ENCODE measurements at regions not wholly inside any gene's neighbourhood (a gene's known extent, or its start where the extent isn't known, plus 50 kb on each side); places are given as distances from the start of the nearest gene placed in this dataset.
"Not testable (repeated sequence)": the region's sequence is repeated elsewhere in the genome, so short reads cannot be mapped to it uniquely, and the experiment has no call there.

DNA sequence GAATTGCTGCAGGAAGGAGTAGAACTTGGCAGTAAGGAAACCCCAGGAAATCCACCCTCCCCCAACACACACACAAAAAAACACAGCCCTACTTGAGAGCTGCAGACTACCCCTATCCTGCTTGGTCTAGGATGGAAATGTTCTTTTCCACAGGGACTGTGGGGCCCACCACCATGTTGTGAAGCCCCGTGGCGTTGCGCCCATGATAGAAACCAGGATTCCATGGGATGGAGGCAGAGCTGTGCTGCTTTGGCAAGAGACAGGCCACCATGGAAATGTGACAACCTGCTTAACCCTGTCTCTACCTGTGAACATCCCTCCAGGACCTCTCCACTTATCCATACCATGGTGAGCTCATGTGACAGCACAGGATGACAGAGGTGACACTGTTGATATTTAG, 121.1 kb upstream of the NGF start:
- Mint-ChIP-seq H3K4me1 (no peaks in the 10 kb centered on the region), H3K4me3 (no peak overlapping the region), H3K9me3 (peaks cover 0 to 7% (median 0%) of the 10 kb centered on the region in 3 donors), H3K27me3 (peaks cover 4% of the 10 kb centered on the region), H3K27ac (no peak overlapping the region), H3K36me3 (no peaks in the 10 kb centered on the region)

DNA sequence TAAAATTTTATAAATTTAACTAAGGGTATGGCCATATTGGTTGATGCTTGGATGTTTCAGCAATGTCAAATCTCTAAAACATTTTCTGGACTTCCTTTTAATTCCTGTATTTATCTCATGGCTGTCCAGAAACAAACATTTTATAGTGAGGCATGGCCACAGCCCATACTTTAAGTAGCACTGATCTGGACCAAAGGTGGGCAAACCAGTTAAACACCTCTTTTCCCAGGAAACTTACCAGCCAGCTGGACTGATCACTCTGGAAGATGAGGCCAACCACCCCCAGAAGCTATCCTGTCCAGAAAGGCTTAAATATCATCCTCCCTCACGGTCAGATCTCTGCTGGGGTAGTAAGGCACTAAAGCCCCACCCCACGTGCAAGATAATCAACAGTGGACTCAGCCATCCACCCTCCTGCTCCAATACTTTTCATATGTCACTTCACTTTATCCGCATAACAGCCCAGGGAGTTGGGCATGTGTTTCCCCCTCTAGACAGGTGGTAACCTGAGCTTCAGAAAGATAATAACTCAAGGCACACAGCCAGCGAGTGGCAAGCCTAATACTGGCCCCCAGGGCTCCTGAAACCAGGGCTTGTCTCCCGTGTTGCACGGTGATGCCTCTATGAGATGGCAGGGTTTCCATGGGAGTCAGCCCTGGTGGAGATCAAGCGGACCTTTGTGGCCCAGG, 120.5 kb upstream of the NGF start:
- no peak overlapping the region for H3K4me3 Mint-ChIP-seq
- H3K27ac Mint-ChIP-seq, result peak overlapping the region in 1 of 3 donors; percentile 26
- peaks cover 0 to 7% (median 0%) of the 10 kb centered on the region in 3 donors for H3K9me3 Mint-ChIP-seq
- H3K36me3 Mint-ChIP-seq, result no peaks in the 10 kb centered on the region
- H3K27me3 Mint-ChIP-seq, result peaks cover 4% of the 10 kb centered on the region
- H3K4me1 Mint-ChIP-seq, result no peaks in the 10 kb centered on the region

DNA sequence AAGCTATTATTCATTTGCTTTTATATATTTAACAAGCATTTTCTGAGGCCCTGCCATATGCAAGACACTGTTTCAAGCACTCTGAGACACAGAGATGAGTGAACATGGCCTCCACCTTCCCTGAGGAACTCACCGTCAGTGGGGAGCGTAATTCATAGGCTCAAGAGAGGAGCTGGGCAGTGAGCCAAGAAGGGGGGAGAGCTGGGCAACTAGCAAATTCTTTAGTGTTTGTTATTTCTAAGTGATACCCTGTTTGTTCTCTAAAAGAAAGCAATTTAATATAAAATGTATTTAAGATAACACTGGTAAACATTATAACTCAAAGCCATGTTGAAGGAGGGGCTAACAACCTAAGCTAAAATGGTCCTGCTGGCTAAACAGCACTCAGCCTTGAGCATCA, 119.2 kb upstream of the NGF start:
- Mint-ChIP-seq H3K27me3 (peaks cover 4% of the 10 kb centered on the region), H3K4me3 (no peak overlapping the region), H3K27ac (no peak overlapping the region), H3K4me1 (no peaks in the 10 kb centered on the region), H3K9me3 (peaks cover 0 to 7% (median 0%) of the 10 kb centered on the region in 3 donors), H3K36me3 (no peaks in the 10 kb centered on the region)

DNA sequence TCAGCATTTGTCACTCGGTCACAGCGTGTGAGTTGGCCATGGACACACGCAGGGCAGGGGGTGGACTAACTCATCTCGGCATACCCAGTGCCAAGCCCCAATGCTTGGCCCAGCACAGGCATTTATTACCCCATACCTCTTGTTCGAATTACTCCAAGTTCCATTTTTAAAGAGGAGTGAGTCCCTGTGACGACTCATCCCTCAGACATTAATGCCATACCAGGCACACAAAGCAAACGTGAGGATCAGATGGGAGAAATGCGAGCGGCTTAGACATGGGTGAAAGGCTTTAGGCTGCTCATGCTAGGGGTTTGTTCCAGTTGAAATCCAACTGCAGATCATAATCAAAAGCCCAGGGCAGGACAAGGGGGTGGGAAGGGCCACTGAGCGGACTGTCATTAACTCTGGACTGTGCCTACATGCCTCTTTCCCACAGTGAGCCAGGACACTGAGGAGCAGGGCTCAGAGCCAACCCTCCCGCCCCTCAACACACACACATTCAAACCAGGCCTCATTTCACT, 118.5 kb upstream of the NGF start:
- Mint-ChIP-seq H3K4me1 (no peaks in the 10 kb centered on the region), H3K9me3 (peaks cover 0 to 7% (median 0%) of the 10 kb centered on the region in 3 donors), H3K36me3 (no peaks in the 10 kb centered on the region), H3K4me3 (no peak overlapping the region), H3K27me3 (peaks cover 4% of the 10 kb centered on the region), H3K27ac (no peak overlapping the region)

DNA sequence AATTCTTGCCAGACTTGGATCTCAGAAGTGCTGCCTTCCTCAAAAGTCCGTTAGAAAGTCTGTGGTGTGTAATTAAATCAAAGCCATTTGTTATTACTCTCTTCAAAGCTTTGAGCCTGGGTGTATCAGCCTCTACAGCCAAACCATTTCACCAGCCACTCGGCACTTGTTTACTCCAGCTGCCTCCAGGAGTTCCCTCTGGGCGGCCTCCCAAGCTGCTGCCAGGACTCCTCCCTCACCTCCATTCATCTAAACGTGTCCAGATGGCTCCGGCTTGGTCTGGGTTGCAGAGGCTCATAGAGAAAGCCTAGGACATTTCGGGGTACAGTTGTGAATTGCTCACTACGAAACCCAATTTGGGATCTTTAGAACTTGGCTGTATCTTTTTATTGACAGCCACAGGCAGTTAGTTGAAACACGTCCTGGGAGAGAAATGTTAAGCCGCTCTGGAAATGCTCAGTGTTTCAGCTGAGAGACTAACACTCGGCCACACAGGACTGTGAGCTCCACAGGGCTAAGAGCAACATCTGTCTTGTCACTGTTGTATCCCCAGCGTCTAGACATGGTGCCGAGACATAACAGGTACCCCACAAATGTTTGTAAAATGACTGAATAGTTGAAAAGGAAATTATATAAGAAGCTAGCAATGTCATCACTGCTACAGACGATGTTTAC, 116.9 kb upstream of the NGF start:
- peaks cover 0 to 7% (median 0%) of the 10 kb centered on the region in 3 donors for H3K9me3 Mint-ChIP-seq
- no peaks in the 10 kb centered on the region for H3K36me3 Mint-ChIP-seq
- no peak overlapping the region for H3K4me3 Mint-ChIP-seq
- no peaks in the 10 kb centered on the region for H3K4me1 Mint-ChIP-seq
- H3K27ac Mint-ChIP-seq, result no peak overlapping the region
- H3K27me3 Mint-ChIP-seq, result peaks cover 5% of the 10 kb centered on the region

DNA sequence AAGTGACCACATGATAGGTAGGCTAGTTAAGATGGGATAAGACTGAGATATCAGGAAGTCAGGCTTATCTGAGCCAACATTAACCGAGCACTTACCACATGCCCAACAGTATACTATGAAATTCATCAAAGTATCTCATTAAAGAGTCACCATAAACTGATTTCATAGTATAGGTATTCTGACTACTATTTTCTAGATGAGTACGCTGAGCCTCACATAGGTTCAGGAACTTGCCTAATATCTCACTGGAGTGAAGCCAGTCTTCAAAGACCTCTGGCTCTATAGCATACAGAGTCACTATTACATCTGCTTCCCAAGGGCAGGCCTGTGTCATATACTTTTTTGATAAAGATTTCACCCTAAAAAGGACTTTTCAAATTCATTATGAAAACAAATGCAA, 115.6 kb upstream of the NGF start:
- peaks cover 0 to 6% (median 0%) of the 10 kb centered on the region in 3 donors for H3K9me3 Mint-ChIP-seq

DNA sequence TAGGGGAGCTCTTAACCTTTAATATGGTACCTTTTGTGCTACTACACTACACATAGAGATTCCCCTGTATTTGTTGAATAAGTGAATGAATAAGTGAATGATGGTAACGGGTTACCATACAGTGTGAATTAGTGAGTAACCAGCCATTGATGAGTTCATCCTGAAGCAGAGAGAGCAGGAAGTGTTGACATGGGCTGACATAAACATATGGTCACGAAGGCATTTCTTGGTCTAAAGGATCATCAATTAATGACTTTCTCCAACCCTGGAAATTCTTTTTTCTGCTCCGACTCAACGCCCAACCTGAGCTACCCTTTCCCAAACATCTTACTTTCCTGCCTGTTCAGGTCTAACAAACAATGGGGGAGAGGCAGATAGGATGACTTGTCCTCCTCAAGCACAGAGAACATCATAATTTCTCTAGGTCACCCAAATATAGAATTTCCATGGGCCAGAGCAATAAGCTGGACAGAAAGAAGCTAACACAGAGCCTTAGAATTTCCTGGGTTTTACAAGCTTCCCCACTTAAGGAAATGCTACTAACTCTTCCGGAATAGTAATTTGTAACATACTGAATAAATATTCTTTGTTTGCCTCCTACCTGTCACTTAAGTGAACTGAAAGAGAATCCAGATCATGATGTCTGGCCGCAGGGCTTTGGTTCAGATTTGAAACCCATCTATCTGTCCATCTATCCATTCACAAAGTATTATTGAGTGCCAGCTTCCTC, 114.7 kb upstream of the NGF start:
- no peak overlapping the region for H3K27ac Mint-ChIP-seq
- no peaks in the 10 kb centered on the region for H3K36me3 Mint-ChIP-seq
- peaks cover 3% of the 10 kb centered on the region for H3K27me3 Mint-ChIP-seq

More for the DNA sequence above, 115.6 kb upstream of the NGF start:
- no peaks in the 10 kb centered on the region for H3K36me3 Mint-ChIP-seq
- no peak overlapping the region for H3K27ac Mint-ChIP-seq
- H3K27me3 Mint-ChIP-seq, result peaks cover 3% of the 10 kb centered on the region
- H3K4me1 Mint-ChIP-seq, result no peaks in the 10 kb centered on the region
- H3K4me3 Mint-ChIP-seq, result no peak overlapping the region

DNA sequence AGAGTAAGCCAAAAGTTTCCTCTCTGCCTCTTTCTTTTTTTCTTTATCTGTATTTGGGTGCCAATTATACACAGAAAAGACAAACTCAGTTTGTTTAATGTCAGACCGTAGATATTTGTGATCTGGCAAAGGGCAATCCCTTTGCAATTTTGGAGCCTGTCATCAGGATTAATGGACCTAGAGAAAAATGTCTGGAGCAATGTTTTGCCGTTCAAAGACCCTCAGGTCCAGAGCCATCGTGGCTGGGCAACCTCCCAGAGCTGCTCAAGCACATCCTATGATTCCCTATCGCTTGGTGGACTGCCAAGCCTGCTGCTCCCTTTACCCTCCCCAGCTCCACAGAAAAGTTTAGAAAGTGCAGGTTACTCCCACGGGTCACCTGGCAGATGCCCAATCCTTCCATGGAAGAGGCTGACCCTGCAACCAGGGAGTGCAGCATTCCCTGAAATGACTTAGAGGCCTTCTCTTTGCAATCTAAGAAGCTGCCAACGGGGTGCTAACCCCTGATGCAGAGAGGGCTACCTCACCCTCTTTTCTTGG, 112.5 kb upstream of the NGF start:
- Mint-ChIP-seq H3K36me3 (no peaks in the 10 kb centered on the region), H3K4me3 (no peak overlapping the region), H3K27ac (no peak overlapping the region), H3K27me3 (peaks cover 3% of the 10 kb centered on the region), H3K4me1 (no peaks in the 10 kb centered on the region), H3K9me3 (no peaks in the 10 kb centered on the region)

More for the DNA sequence above, 114.7 kb upstream of the NGF start:
- H3K4me3 Mint-ChIP-seq, result no peak overlapping the region
- no peaks in the 10 kb centered on the region for H3K4me1 Mint-ChIP-seq
- H3K9me3 Mint-ChIP-seq, result peaks cover 0 to 5% (median 0%) of the 10 kb centered on the region in 3 donors

DNA sequence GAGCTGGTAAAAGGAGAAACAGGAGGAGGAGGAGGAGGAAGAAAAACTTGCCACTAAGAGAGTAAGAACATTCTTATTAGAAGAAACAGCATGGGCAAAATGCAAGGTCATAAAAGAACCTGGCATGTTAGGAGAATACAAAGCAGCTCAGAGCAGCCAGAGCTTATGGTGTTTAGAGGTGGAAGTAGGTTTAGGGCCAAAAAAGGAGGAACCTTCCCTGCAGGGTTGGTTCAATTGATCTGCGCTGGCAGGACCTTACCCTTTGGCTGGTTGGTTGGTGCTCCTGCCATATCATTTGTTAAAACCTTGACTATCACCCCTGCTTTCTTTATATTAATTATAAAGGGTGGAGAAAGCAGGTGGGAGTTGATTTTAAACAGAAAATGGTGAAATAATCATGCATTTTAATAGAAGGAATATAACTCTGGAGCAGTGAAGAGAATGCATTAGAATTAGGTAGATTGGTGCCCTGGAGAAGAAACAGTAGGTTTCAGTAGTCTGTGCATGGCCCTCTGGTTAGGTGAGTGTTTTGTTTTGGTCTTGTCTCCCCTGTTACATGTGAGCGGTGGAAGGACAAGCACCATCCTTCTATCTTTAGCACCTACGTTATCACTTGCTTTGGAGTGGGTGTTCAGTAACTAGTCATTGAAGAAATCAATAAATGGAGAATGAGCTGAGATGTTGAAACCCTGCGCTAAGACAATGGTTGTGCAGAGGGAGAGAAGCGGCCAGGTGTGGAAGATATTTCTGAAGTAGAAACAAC, 110.4 kb upstream of the NGF start:
- no peaks in the 10 kb centered on the region for H3K4me1 Mint-ChIP-seq
- no peaks in the 10 kb centered on the region for H3K36me3 Mint-ChIP-seq
- peaks cover 3% of the 10 kb centered on the region for H3K27me3 Mint-ChIP-seq
- H3K27ac Mint-ChIP-seq, result no peak overlapping the region
- no peaks in the 10 kb centered on the region for H3K9me3 Mint-ChIP-seq
- H3K4me3 Mint-ChIP-seq, result no peak overlapping the region

DNA sequence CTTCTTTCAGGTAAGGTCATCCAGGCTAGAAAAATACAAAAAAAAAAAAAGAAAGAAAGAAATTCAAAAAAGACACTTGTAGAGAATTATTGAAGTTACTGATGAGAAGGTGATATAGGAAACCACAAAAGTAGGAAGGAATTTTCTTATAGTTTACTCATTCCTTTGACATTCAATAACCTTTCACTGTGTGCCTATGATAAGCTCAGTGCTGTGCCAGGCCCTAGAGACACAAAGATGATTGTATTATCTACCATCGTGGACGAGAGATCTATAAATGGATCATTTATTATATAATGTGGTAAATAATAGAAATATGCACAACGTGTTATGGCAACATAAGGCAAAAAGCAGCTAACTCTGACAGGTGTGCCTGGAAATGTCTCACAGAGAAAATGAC, 109.6 kb upstream of the NGF start:
- H3K4me3 Mint-ChIP-seq, result no peak overlapping the region

DNA sequence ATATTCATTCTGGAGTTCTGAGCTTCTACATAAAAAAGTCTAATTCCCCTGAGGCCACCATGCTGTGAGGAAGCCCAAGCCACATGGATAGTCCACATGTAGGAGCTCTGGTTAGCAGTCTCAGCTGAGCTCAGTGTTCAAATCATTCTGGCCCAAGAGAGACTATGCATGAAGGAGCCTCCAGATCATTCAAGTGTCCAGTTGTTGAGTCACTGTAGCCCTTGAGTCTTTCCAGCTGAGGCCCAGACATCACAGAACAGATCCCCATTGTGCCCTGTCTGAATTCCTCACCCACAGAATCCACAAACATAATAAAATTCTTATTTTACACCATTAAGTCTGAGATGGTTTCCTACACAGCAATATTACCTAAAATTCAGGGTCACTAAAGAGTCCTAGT, 107.0 kb upstream of the NGF start:
- no peak overlapping the region for H3K4me3 Mint-ChIP-seq
- no peaks in the 10 kb centered on the region for H3K36me3 Mint-ChIP-seq
- H3K27ac Mint-ChIP-seq, result no peak overlapping the region
- no peaks in the 10 kb centered on the region for H3K4me1 Mint-ChIP-seq
- H3K9me3 Mint-ChIP-seq, result peaks cover 0 to under 1% (median under 1%) of the 10 kb centered on the region in 3 donors
- H3K27me3 Mint-ChIP-seq, result peaks cover 1% of the 10 kb centered on the region

More for the DNA sequence above, 109.6 kb upstream of the NGF start:
- peaks cover 3% of the 10 kb centered on the region for H3K27me3 Mint-ChIP-seq
- no peaks in the 10 kb centered on the region for H3K4me1 Mint-ChIP-seq
- H3K36me3 Mint-ChIP-seq, result no peaks in the 10 kb centered on the region
- H3K27ac Mint-ChIP-seq, result no peak overlapping the region
- H3K9me3 Mint-ChIP-seq, result no peaks in the 10 kb centered on the region

DNA sequence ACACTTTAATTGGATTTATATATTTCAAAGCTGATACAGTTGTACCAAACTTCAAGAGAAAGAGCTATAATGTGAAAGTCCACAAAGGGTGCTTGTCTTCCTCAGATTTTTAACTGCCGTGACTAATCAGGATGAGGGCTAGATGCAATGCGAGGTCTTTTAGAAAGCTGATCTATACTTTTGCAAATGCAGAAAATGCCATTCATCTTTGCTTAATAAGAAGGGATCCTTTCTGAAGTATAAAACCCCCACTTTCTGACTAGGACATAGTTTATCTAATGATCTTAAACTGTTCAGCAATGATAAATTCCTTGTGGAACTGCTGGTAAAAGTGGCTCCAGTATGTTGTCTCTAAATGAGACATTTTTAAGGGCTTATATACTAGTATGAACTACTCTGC, 102.7 kb upstream of the NGF start:
- H3K9me3 Mint-ChIP-seq, result peaks cover 2 to 4% (median 2%) of the 10 kb centered on the region in 3 donors
- no peaks in the 10 kb centered on the region for H3K36me3 Mint-ChIP-seq

DNA sequence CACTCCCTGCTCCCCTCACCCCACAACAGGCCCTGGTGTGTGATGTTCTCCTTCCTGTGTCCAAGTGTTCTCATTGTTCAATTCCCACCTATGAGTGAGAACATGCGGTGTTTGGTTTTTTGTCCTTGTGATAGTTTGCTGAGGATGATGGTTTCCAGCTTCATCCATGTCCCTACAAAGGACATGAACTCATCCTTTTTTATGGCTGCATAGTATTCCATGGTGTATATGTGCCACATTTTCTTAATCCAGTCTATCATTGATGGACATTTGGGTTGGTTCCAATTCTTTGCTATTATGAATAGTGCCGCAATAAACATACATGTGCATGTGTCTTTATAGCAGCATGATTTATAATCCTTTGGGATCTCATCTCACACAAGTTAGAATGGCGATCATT, 101.5 kb upstream of the NGF start:
- not testable (repeated sequence) for H3K9me3 Mint-ChIP-seq, H3K27ac Mint-ChIP-seq, H3K4me3 Mint-ChIP-seq, H3K36me3 Mint-ChIP-seq, H3K4me1 Mint-ChIP-seq, H3K27me3 Mint-ChIP-seq

More for the DNA sequence above, 102.7 kb upstream of the NGF start:
- no peaks in the 10 kb centered on the region for H3K4me1 Mint-ChIP-seq
- H3K27me3 Mint-ChIP-seq, result no peaks in the 10 kb centered on the region
- H3K4me3 Mint-ChIP-seq, result no peak overlapping the region
- H3K27ac Mint-ChIP-seq, result no peak overlapping the region

DNA sequence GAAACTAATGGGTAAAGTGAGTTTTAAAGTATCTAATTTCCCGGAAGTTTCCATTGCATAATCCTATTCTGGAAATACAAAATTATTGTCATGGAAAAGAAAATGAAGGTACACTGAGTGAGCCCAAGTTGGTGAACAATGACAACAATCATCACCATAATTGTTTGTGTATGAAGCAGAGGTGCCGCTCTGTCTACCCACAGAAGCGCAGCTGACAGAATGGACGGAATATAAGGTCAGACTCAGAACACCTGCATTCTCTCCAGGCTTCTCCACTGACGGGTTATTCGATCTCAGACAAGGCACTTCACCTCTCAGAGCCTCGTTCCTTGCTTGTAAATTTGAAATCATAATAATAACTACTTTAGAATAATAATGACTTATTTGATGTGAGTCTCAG, 99.1 kb upstream of the NGF start:
- no peaks in the 10 kb centered on the region for H3K27me3 Mint-ChIP-seq
- no peaks in the 10 kb centered on the region for H3K36me3 Mint-ChIP-seq
- no peaks in the 10 kb centered on the region for H3K4me1 Mint-ChIP-seq

More for the DNA sequence above, 99.1 kb upstream of the NGF start:
- peaks cover 2 to 4% (median 4%) of the 10 kb centered on the region in 3 donors for H3K9me3 Mint-ChIP-seq
- no peak overlapping the region for H3K27ac Mint-ChIP-seq
- no peak overlapping the region for H3K4me3 Mint-ChIP-seq

Data from IgD-negative memory B cell (primary cell).